ENCODE measurements at regions not wholly inside any gene's neighbourhood (a gene's known extent, or its start where the extent isn't known, plus 50 kb on each side); places are given as distances from the start of the nearest gene placed in this dataset.

GRCh38 chr20:61115364-61116065, 136.5 kb upstream of the CDH4 start:
- DNase-seq (ENCODE audit: low read depth in 2 of 2), result no peak

- no peak for DNase-seq (ENCODE audit: low read depth in 2 of 2)
These were observed 134.3 kb upstream of the CDH4 start for GRCh38 chr20:61117725-61118124.

GRCh38 chr20:61118429-61119224, 133.4 kb upstream of the CDH4 start:
- DNase-seq (ENCODE audit: low read depth in 2 of 2), result no peak

GRCh38 chr20:61119273-61119672, 132.8 kb upstream of the CDH4 start:
- DNase-seq (ENCODE audit: low read depth in 2 of 2), result no peak

GRCh38 chr20:61119794-61120410, 132.2 kb upstream of the CDH4 start:
- no peak for DNase-seq (ENCODE audit: low read depth in 2 of 2)

- DNase-seq (ENCODE audit: low read depth in 2 of 2), result peak in 1 of 2 donors; percentile 18
These were observed 131.2 kb upstream of the CDH4 start for GRCh38 chr20:61120595-61121515.

- no peak for DNase-seq (ENCODE audit: low read depth in 2 of 2)
These were observed 130.4 kb upstream of the CDH4 start for GRCh38 chr20:61121661-61122060.

- DNase-seq (ENCODE audit: low read depth in 2 of 2), result no peak
These were observed 128.8 kb upstream of the CDH4 start for GRCh38 chr20:61123286-61123685.

- no peak for DNase-seq (ENCODE audit: low read depth in 2 of 2)
These were observed 128.2 kb upstream of the CDH4 start for GRCh38 chr20:61123751-61124368.

GRCh38 chr20:61125076-61125475, 127.0 kb upstream of the CDH4 start:
- no peak for DNase-seq (ENCODE audit: low read depth in 2 of 2)

GRCh38 chr20:61125546-61126180, 126.4 kb upstream of the CDH4 start:
- DNase-seq (ENCODE audit: low read depth in 2 of 2), result no peak

- DNase-seq (ENCODE audit: low read depth in 2 of 2), result no peak
These were observed 125.5 kb upstream of the CDH4 start for GRCh38 chr20:61126369-61127195.

GRCh38 chr20:61127311-61128039, 124.6 kb upstream of the CDH4 start:
- no peak for DNase-seq (ENCODE audit: low read depth in 2 of 2)

- no peak for DNase-seq (ENCODE audit: low read depth in 2 of 2)
These were observed 123.3 kb upstream of the CDH4 start for GRCh38 chr20:61128701-61129269.

- DNase-seq (ENCODE audit: low read depth in 2 of 2), result no peak
These were observed 122.8 kb upstream of the CDH4 start for GRCh38 chr20:61129311-61129710.

GRCh38 chr20:61130156-61130555, 121.9 kb upstream of the CDH4 start:
- DNase-seq (ENCODE audit: low read depth in 2 of 2), result no peak

- no peak for DNase-seq (ENCODE audit: low read depth in 2 of 2)
These were observed 120.1 kb upstream of the CDH4 start for GRCh38 chr20:61131944-61132343.

GRCh38 chr20:61133611-61134010, 118.5 kb upstream of the CDH4 start:
- no peak for DNase-seq (ENCODE audit: low read depth in 2 of 2)
